Upper lobe of right lung (tissue), 1 donor: ENCODE measurements at regions not wholly inside any gene's neighbourhood (a gene's known extent, or its start where the extent isn't known, plus 50 kb on each side); places are given as distances from the start of the nearest gene placed in this dataset.

Experiments
- ATAC-seq: fragments of 200-7000 bp; cut with Tn5 transposase; one replicate; pipeline ENCODE4 v1.9.1; 2020; ENCODE audit warnings: mild to moderate bottlenecking, moderate library complexity
- DNase-seq: peaks from one replicate; pipeline ENCODE4 v3.0.0-alpha.2; 2020
- H3K27ac ChIP-seq: fragments of 200-600 bp; one replicate; pipeline ENCODE4 v1.8.0; 2022
- H3K27me3 ChIP-seq: fragments of 200-600 bp; one replicate; pipeline ENCODE4 v1.8.0; 2022; ENCODE audit warnings: mild to moderate bottlenecking
- H3K36me3 ChIP-seq: fragments of 200-600 bp; one replicate; pipeline ENCODE4 v1.8.0; 2022
- H3K4me1 ChIP-seq: fragments of 200-600 bp; one replicate; pipeline ENCODE4 v1.8.0; 2022
- H3K4me3 ChIP-seq: fragments of 200-600 bp; one replicate; pipeline ENCODE4 v1.8.0; 2022; ENCODE audit warnings: mild to moderate bottlenecking
- H3K9me3 ChIP-seq: fragments of 200-600 bp; one replicate; pipeline ENCODE4 v1.8.0; 2022
- CTCF ChIP-seq: fragments of 200-600 bp; IDR thresholded peaks from one replicate; pipeline ENCODE4 v1.8.0; 2022; ENCODE audit warnings: antibody characterized with exemption
- intact Hi-C: fragments of 100-400 bp; cut with DNase I; formaldehyde crosslinking; loops from one replicate; pipeline ENCODE4 v1.11.0; 2022
- donor health status: DM: no; HTN: yes; CAD: no; lungs with severe emphysema.

- Histone ChIP-seq H3K4me3 (no peak overlapping the region), H3K27me3 (no peaks in the 10 kb centered on the region), H3K27ac (no peak overlapping the region), H3K9me3 (no peaks in the 10 kb centered on the region), H3K36me3 (no peaks in the 10 kb centered on the region), H3K4me1 (no peaks in the 10 kb centered on the region)
- intact Hi-C loops = no loop called here
- no peak for DNase-seq
- no peak for TF ChIP-seq CTCF
- ATAC-seq = no peak
Observed at GRCh38 chr2:118535171-118535817, 312.2 kb downstream of the EN1 start.

- H3K4me1 ChIP-seq = no peaks in the 10 kb centered on the region
- intact Hi-C loops = no loop called here
- no peaks in the 10 kb centered on the region for H3K36me3 ChIP-seq
- no peak overlapping the region for H3K4me3 ChIP-seq
- no peak for TF ChIP-seq CTCF
- ATAC-seq (no peak), DNase-seq (no peak)
- no peak overlapping the region for H3K27ac ChIP-seq
- no peaks in the 10 kb centered on the region for H3K27me3 ChIP-seq
- no peaks in the 10 kb centered on the region for H3K9me3 ChIP-seq
Observed at GRCh38 chr2:118530976-118531375, 316.5 kb downstream of the EN1 start.

- no peak for TF ChIP-seq CTCF
- H3K36me3 ChIP-seq = no peaks in the 10 kb centered on the region
- H3K9me3 ChIP-seq = no peaks in the 10 kb centered on the region
- H3K4me1 ChIP-seq = no peaks in the 10 kb centered on the region
- no peak overlapping the region for H3K4me3 ChIP-seq
- no peaks in the 10 kb centered on the region for H3K27me3 ChIP-seq
- ATAC-seq (no peak), DNase-seq (no peak)
- H3K27ac ChIP-seq = no peak overlapping the region
- intact Hi-C loops = no loop called here
Observed at GRCh38 chr2:118529908-118530599, 317.4 kb downstream of the EN1 start.

GRCh38 chr2:118527571-118527970, 319.9 kb downstream of the EN1 start:
- ATAC-seq (no peak), DNase-seq (no peak)
- H3K27ac ChIP-seq = no peak overlapping the region
- no peaks in the 10 kb centered on the region for H3K4me1 ChIP-seq
- no peaks in the 10 kb centered on the region for H3K9me3 ChIP-seq
- no peak for TF ChIP-seq CTCF
- H3K27me3 ChIP-seq = no peaks in the 10 kb centered on the region
- H3K36me3 ChIP-seq = no peaks in the 10 kb centered on the region
- intact Hi-C loops = no loop called here
- H3K4me3 ChIP-seq = no peak overlapping the region

DNA sequence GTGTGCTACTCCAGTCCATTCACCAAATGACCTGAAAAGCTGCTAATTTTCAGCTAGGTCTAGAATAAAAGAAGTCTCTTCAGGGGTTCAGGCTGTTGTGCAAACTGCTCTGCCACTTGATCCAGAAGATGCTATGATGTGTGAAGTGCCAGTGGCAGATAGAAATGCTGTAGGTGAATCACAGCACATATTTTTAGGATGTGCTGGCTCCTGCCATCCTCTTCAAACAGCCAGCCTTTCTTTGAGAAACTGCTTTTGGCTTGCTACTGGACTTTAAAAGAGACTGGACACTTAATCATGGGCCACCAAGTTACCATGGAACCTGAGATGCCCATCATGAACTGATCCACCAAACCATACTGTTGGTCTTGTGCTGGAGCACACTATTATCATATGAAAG, 322.1 kb downstream of the EN1 start:
- H3K4me1 ChIP-seq = no peaks in the 10 kb centered on the region
- H3K36me3 ChIP-seq = no peaks in the 10 kb centered on the region
- no peak overlapping the region for H3K27ac ChIP-seq
- no peak overlapping the region for H3K4me3 ChIP-seq
- ATAC-seq = no peak
- intact Hi-C loops = no loop called here
- H3K9me3 ChIP-seq = no peaks in the 10 kb centered on the region
- H3K27me3 ChIP-seq = no peaks in the 10 kb centered on the region
- DNase-seq = no peak
- TF ChIP-seq CTCF = no peak
